Duodenal mucosa (tissue), 2 donors: ENCODE measurements at regions not wholly inside any gene's neighbourhood (a gene's known extent, or its start where the extent isn't known, plus 50 kb on each side); places are given as distances from the start of the nearest gene placed in this dataset.

Experiments
- H3K27ac ChIP-seq: one replicate; pipeline ENCODE4 v1.7.0; 2013; ENCODE audit warnings: low read depth, low read length
- H3K27me3 ChIP-seq, 2 donors: one replicate each; pipeline ENCODE4 v1.7.0; 2013; ENCODE audit warnings: low read length in 2 of 2, control low read depth in 1 of 2; ENCODE audit not compliant: insufficient read depth in 2 of 2, control insufficient read depth in 1 of 2
- H3K36me3 ChIP-seq, 2 donors: one replicate each; pipeline ENCODE4 v1.7.0; 2013; ENCODE audit warnings: low read length in 2 of 2, control low read depth in 1 of 2; ENCODE audit not compliant: insufficient read depth in 2 of 2, control insufficient read depth in 1 of 2
- H3K4me1 ChIP-seq, 2 donors: one replicate each; pipeline ENCODE4 v1.7.0; 2013; ENCODE audit warnings: low read length in 2 of 2, control low read depth in 1 of 2; ENCODE audit not compliant: insufficient read depth in 2 of 2, control insufficient read depth in 1 of 2
- H3K4me3 ChIP-seq, 2 donors: one replicate each; pipeline ENCODE4 v1.7.0; 2013; ENCODE audit warnings: low read length in 2 of 2, low read depth in 1 of 2
- H3K9ac ChIP-seq, 2 donors: one replicate each; pipeline ENCODE4 v1.7.0; 2013; ENCODE audit warnings: low read length in 2 of 2, low read depth in 1 of 2
- H3K9me3 ChIP-seq, 2 donors: one replicate each; pipeline ENCODE4 v1.7.0; 2013; ENCODE audit warnings: low read length in 2 of 2, control low read depth in 1 of 2; ENCODE audit not compliant: control insufficient read depth in 1 of 2

DNA sequence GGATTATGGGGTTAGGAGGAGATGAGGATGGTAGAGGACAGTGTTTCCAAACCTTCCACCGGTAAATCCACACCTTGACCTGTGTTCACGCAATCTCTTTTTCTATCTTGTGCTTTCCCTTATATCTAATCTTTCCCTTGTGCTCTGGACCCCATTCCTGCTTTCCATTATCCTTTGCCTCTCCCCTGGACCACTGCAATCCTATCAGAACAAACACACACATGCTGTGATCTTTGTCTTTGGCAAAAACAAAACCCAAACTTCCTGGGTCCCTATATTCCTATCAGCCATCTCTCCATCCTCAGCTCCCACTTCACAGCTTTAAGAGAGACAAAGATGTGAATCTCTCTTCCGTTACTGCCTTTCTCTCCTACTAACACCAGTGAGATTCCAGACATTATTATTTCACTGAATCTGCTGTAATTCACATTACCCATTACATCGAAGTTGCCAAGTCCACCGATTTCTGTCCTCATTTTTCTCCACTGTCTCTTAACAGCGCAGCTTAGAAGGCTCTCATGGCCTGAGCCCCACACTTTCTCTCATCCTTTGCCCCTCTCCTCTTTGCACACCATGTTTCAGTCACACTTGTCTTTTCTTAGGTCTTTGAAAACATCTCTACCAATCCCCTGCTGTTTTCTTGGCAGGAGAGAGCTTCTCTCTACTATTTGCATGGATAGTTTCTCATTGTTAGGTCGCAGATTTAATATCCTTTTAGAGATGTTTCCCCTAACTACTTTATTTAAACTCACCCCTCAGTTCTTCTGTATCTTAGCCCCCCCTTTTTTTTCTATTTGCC lies 230.0 kb upstream of the B3GALT2 start:
- Histone ChIP-seq H3K4me3 (no peak overlapping the region), H3K27ac (no peak overlapping the region), H3K9ac (no peak overlapping the region), H3K4me1 (peaks cover 0 to 10% of the 10 kb centered on the region in 2 donors), H3K27me3 (no peaks in the 10 kb centered on the region), H3K36me3 (no peaks in the 10 kb centered on the region), H3K9me3 (no peaks in the 10 kb centered on the region)

DNA sequence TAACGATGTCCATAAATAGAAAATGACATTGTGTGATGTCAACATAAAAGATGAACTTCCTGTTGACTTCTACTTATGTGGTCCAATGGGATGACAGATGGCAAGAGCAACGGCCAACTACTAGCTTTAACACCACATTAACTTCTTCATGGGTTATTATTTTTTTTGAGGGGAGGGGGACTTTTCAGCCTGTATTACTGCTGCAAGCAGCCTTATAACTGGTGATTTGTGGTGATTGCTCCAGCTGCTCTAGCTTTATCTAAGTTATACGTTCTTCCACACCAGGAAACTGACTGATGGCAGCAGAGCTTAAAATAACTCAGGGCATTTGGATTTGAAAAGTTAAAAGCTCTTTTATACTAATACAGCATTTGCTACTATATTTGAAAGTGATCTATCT lies 228.8 kb upstream of the B3GALT2 start:
- no peaks in the 10 kb centered on the region for H3K36me3 ChIP-seq
- no peaks in the 10 kb centered on the region for H3K9me3 ChIP-seq
- H3K4me3 ChIP-seq = no peak overlapping the region
- H3K4me1 ChIP-seq = peaks cover 0 to 10% of the 10 kb centered on the region in 2 donors
- H3K27ac ChIP-seq = no peak overlapping the region
- H3K27me3 ChIP-seq = no peaks in the 10 kb centered on the region
- no peak overlapping the region for H3K9ac ChIP-seq

DNA sequence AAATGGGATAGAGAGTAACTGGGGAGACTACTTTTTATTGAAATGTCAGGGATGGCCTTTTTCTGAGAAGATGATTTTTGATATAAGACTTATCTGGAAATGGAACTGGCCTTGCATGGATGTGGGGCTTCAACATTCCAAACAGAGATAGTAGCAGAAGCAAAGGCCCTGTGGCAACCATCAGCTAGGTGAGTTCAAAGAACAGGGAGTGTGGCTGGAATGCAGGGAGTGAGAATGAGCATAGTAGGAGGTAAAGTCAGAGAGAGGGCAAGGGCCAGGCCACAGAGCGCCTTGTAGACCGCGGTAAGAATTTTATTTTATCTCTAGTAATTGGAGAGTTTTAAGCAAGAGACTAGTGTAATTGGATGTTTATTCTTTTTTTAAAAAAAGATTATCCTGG lies 227.0 kb upstream of the B3GALT2 start:
- no peak overlapping the region for H3K27ac ChIP-seq
- no peak overlapping the region for H3K4me3 ChIP-seq
- H3K36me3 ChIP-seq = no peaks in the 10 kb centered on the region
- no peak overlapping the region for H3K9ac ChIP-seq
- no peaks in the 10 kb centered on the region for H3K27me3 ChIP-seq
- no peaks in the 10 kb centered on the region for H3K9me3 ChIP-seq
- H3K4me1 ChIP-seq = peaks cover 0 to 6% of the 10 kb centered on the region in 2 donors

DNA sequence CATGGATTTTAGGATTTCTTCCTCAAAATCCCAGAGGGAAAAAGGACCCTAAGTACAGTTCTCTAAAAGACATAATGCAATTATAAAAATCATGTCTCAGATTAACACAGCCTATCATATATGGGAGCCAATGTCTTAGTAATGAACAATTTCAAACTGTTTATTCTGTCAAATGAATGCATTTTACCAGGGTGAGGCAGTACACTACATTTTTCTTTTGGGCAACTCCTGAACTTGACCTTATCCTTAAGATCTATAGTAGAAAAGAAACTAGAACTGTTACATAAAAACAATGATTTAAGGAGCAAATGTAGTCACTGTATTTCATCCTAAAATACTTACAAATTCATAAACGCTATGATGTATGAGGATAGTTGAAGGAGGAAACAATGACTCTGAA lies 226.3 kb upstream of the B3GALT2 start:
- Histone ChIP-seq H3K4me1 (no peaks in the 10 kb centered on the region), H3K9me3 (no peaks in the 10 kb centered on the region), H3K27me3 (no peaks in the 10 kb centered on the region), H3K27ac (no peak overlapping the region), H3K9ac (no peak overlapping the region), H3K4me3 (no peak overlapping the region), H3K36me3 (no peaks in the 10 kb centered on the region)

DNA sequence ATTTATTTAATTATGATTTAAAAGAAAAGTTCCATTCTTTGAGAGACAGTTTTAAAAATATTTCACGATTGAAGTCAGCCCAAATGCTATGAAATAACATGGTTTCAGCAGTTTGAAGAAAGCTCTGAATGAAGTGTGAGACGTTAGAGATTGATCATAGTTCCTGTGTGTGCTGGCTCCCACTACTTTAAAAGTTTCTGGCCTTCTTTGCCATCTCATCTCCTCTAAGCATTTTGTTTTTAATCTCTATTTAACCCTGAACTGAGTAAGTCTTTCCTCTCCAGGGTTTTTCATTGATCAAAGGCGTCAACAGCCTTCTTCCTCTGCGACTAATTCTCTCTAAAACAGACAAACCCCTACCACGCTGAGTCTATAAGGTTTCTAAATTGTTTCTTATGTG lies 225.3 kb upstream of the B3GALT2 start:
- H3K9me3 ChIP-seq = no peaks in the 10 kb centered on the region
- no peak overlapping the region for H3K9ac ChIP-seq
- H3K36me3 ChIP-seq = no peaks in the 10 kb centered on the region
- no peaks in the 10 kb centered on the region for H3K27me3 ChIP-seq
- H3K27ac ChIP-seq = no peak overlapping the region
- no peaks in the 10 kb centered on the region for H3K4me1 ChIP-seq
- H3K4me3 ChIP-seq = no peak overlapping the region

DNA sequence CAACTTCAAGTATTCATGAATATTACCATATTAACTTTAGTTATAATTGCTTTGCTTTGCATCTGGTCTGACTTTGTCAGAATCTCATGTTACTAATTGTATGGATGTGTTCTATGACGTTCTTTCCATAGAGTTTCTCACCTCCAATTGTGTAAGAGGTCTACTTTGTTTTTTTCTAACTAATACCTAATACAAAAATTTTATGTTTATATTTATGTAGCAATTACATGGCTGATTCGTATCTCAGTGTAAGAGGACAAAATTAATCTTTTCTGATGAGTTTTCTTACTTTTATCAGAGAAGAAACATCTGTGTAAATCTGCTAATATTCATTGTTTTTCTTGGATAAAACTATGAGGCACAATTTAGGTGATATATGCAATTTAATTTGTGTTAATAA lies 224.8 kb upstream of the B3GALT2 start:
- H3K9ac ChIP-seq = no peak overlapping the region
- H3K27me3 ChIP-seq = no peaks in the 10 kb centered on the region
- H3K9me3 ChIP-seq = no peaks in the 10 kb centered on the region
- H3K4me1 ChIP-seq = no peaks in the 10 kb centered on the region
- H3K4me3 ChIP-seq = no peak overlapping the region
- no peak overlapping the region for H3K27ac ChIP-seq
- no peaks in the 10 kb centered on the region for H3K36me3 ChIP-seq

DNA sequence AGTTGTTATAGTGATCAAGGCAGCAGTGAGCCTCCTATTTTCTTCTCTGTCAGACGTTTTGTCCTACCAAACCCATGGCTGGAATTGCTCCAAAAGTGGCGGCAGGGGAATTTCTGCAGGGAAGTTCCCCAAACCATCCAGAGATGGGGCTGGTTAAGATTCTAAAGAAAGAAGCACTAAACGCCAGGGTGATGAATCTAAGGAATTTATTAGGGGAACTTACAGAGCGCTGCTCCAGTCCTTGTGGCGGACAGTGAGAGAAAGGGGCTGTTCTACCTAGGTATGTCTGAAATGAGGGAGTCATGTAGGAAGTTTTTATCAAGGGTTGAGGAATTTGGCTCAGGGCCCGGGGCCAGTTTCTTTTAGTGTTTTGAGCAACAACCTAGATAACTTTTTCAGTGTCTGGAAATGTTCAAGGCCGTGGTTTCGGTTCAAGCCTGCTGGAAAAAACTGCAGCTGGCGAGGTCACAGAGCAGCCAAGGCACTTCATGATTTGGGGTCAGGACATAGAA lies 222.4 kb upstream of the B3GALT2 start:
- no peak overlapping the region for H3K9ac ChIP-seq
- no peaks in the 10 kb centered on the region for H3K27me3 ChIP-seq
- no peak overlapping the region for H3K27ac ChIP-seq

DNA sequence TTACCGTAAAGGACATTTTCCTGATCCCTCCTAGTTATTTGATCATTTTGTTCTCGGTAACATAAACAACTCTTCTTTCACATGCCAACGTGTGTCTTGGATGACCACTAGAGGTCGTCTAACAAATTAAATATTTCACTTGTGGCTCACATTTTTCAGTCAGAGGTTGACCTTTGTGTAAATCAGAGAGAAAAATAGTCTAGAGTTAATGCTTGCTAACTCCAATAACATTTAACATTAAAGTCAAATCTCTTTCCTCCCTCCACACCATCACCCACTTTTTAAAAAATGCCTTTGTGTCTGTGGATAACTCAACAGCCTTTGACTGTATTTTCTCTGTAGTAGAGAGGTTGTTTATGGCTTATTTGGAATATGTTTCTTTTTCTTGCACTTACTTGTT lies 220.5 kb upstream of the B3GALT2 start:
- no peak overlapping the region for H3K4me3 ChIP-seq
- no peaks in the 10 kb centered on the region for H3K36me3 ChIP-seq
- H3K27me3 ChIP-seq = no peaks in the 10 kb centered on the region
- H3K9ac ChIP-seq = no peak overlapping the region
- peaks cover 0 to 7% of the 10 kb centered on the region in 2 donors for H3K4me1 ChIP-seq
- H3K27ac ChIP-seq = no peak overlapping the region
- no peaks in the 10 kb centered on the region for H3K9me3 ChIP-seq

More for the DNA sequence above, 222.4 kb upstream of the B3GALT2 start:
- Histone ChIP-seq H3K4me1 (no peaks in the 10 kb centered on the region), H3K4me3 (peak overlapping the region; percentile 27 to 44), H3K9me3 (no peaks in the 10 kb centered on the region), H3K36me3 (no peaks in the 10 kb centered on the region)

DNA sequence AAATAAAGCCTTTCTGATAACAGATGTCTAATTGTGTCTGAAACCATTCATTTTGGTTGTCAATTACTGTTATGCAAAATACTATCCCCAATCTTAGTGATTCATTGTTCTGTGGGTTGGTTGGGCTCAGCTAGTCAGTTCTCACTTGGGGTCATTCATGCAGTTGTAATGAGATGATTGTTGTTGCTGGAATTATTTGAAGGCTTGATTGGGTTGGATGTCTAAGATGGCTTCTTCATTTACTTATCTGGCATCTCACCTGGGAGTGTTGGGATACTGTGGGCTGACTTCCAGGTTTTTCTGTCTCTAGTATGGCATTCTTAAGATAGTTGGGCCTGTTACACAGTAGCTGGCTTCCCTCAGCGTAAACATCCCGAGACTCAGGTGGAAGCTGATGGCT lies 217.8 kb upstream of the B3GALT2 start:
- Histone ChIP-seq H3K9me3 (no peaks in the 10 kb centered on the region), H3K9ac (no peak overlapping the region), H3K27ac (no peak overlapping the region), H3K4me3 (no peak overlapping the region), H3K36me3 (no peaks in the 10 kb centered on the region), H3K4me1 (peaks cover 0 to 7% of the 10 kb centered on the region in 2 donors), H3K27me3 (no peaks in the 10 kb centered on the region)

DNA sequence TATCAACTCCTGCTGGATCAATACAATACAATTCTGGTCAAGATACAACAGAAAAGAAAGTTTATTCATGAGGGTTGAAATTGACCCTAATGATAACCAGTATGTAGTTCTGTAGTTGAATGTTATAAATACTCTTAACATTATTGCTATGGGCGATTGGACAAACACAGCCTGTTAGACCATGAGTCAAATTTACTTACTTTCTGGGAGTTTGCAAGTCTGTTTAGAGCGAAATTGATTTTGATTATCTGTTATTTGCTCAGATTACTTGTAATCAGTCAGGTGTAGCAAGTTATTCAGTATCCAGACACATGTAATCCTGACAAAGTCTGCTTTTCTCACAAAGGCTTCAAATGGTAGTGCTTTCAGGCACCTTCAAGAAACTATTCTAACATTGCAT lies 216.6 kb upstream of the B3GALT2 start:
- no peak overlapping the region for H3K4me3 ChIP-seq
- no peak overlapping the region for H3K27ac ChIP-seq
- no peaks in the 10 kb centered on the region for H3K27me3 ChIP-seq
- no peaks in the 10 kb centered on the region for H3K36me3 ChIP-seq
- peaks cover 0 to 7% of the 10 kb centered on the region in 2 donors for H3K4me1 ChIP-seq
- H3K9me3 ChIP-seq = no peaks in the 10 kb centered on the region
- no peak overlapping the region for H3K9ac ChIP-seq
